Stimulated activated CD4-positive, alpha-beta T cell treated with anti-CD3 and anti-CD28 coated beads, Interleukin-12 subunit alpha, Interleukin-12 subunit beta, amount 100 ng/mL, for 48 hours (primary cell): ENCODE measurements at regions not wholly inside any gene's neighbourhood (a gene's known extent, or its start where the extent isn't known, plus 50 kb on each side); places are given as distances from the start of the nearest gene placed in this dataset.
"Not testable (repeated sequence)": the region's sequence is repeated elsewhere in the genome, so short reads cannot be mapped to it uniquely, and the experiment has no call there.

Source experiments
- DNase-seq, 3 donors: peaks; one replicate each; pipeline ENCODE4 v3.0.0-alpha.2; 2020; ENCODE audit warnings: low read depth in 2 of 3, low spot score in 1 of 3

GRCh38 chr3:16707260-16707659, 102.0 kb upstream of the DAZL start:
- no peak for DNase-seq

DNA sequence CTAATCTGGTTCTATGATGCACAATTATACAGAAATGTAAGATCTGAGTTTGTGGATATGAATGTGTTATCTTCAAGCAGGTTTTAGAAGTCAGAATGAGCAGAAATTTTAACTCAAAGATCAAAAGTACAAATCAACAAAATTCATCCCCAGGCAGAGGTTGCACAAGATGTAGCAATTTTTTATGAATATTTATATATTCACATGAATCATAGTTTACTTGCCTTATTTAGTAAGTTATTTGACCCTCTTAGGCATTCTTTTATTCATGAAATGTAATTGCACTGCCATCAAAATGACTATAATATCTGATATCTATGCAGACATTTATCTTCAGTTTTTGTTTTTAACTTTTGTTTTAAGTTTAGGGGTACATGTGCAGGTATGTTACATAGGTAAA, 103.1 kb upstream of the DAZL start:
- no peak for DNase-seq

- not testable (repeated sequence) for DNase-seq
These were observed 106.5 kb upstream of the DAZL start for GRCh38 chr3:16711691-16712090.

GRCh38 chr3:16715281-16715680, 110.1 kb upstream of the DAZL start:
- no peak for DNase-seq

- no peak for DNase-seq
These were observed 114.2 kb upstream of the DAZL start for GRCh38 chr3:16719426-16719825.

DNA sequence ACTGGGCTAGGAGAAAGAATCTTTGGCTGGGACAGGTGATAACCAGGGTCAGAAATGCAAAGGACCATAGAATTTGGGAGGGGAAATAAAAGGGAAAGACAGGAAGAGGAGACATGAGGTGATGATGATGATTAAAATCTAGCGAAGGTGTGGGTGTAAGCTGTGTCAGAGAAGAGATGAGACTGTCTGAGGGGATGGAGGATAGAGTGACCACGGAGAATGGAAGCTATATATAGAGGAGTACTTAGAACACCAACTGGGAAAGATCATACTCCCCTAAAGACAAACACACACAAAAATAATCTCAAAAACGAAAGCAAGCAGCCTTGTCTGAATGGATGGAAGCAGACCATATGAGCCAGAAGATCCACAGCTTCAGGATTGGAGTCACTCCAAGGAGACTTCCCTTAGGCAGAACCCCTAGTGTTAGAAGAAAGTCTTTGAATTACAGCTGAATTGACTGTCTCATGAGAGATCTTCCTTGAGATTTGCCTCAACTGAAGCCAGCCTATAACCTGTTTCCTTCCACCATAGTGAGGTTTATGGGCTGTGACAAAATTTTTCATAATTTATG, 115.2 kb upstream of the DAZL start:
- no peak for DNase-seq

DNA sequence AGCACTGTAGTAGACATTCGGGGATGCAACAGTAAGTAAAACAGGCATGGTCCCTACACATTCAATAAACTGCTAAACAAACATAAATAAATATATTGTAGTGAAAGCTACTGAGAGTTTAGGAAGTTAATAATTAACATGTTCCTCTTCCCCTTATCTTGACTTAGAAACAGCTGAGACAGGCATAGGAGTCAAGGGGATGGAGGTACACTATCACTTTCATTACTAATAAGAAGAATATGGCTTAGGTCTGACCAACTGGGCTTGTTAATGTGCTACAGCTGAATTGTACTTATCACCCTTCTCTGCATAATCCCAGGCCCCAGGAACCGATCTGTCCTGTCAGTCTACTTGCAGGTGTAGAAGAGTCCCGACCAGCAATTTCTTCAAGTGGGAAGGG, 116.3 kb upstream of the DAZL start:
- DNase-seq, result no peak

- DNase-seq, result no peak
These were observed 118.8 kb upstream of the DAZL start for GRCh38 chr3:16723978-16724377.

DNA sequence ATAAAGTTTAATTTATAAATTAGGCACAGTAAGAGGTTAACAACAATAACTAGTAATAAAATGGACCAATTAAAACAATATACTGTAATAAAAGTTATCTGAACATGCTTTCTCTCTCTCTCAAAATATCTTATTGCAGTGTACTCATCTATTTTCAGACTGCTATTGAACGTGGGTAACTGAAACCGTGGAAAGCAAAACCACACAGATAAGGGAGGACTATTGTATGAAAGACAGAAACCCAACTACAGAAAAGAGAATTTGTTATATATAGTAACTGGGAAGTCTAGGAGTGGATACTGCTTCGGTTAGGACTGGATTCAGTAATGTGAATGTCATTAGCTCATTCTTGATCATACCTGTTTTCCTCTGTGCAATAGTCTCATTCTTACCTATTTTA, 119.3 kb upstream of the DAZL start:
- DNase-seq, result no peak

DNA sequence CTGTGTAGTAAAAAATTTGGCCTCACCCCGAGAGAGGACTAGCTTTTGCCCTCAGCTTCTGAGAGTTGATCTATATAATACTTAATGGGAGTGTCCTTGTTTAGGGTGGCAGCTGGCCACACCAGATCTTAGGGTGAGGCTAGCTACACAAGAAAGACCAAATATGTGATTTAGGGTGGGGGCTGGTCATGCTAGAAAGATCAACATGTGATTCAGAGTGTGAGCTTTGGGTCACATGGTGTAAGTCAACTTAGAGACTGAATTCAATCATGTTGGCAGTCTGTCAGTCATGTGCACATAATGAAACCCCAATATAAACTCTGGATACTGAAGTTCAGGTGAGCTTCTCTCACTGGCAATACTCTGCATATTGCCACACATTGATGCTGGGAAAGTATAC, 120.7 kb upstream of the DAZL start:
- no peak for DNase-seq

- no peak for DNase-seq
These were observed 123.8 kb upstream of the DAZL start for GRCh38 chr3:16728770-16729745.

- no peak for DNase-seq
These were observed 133.2 kb upstream of the DAZL start for GRCh38 chr3:16738451-16738850.

GRCh38 chr3:16739541-16740105, 134.4 kb upstream of the DAZL start:
- DNase-seq, result no peak

GRCh38 chr3:16740515-16740914, 135.3 kb upstream of the DAZL start:
- DNase-seq, result no peak

DNA sequence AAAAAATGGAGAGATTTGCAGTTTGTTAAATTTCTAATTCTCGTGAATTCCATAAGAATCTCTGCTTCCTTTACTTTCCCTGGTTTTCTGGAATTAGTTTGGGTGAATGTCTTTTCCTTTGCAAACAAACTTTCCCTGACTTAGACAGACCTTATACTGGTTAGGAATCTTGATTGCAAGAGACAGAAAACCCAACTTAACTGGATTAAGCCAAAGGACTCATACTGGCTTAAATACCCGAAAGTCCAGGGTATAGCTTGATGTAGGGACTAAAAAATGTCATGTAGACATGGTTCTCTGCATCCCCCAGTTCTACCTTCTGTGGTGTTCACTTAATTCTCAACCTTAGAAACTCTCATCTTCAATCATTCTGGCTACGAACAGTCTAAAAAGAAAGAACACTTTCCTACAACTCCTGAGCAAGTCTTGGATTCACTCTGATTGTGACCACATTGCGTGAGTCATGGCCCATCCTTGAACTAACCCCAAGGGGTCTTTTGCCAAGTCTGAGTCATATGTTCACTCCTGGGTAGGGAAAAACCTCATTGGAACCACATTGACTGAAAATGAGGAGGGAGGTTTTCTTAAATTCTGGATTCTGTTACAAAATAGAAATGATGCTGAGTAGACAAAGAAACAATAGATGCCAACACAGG, 136.0 kb upstream of the DAZL start:
- DNase-seq, result peak; percentile 15 to 50 (median 23)

GRCh38 chr3:16741890-16742289, 136.7 kb upstream of the DAZL start:
- peak; percentile 3 to 32 (median 11) for DNase-seq

DNA sequence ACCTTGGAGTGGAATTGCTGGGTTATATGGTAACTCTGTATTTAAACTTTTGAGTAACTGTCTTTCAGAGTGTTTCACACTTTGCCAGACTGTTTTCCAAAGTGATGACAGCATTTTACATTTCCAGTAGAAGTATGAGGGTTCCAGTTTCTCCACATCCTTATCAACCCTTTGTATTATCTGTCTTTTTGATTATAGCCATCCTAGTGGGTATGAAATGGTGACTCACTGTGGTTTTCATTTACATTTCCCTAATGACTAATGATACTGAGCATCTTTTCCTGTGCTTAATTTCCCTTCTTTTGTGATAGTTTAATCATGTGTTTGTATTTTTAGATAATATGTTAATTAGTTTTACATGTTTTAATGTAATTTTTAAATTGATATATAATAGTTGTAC, 138.1 kb upstream of the DAZL start:
- no peak for DNase-seq

DNA sequence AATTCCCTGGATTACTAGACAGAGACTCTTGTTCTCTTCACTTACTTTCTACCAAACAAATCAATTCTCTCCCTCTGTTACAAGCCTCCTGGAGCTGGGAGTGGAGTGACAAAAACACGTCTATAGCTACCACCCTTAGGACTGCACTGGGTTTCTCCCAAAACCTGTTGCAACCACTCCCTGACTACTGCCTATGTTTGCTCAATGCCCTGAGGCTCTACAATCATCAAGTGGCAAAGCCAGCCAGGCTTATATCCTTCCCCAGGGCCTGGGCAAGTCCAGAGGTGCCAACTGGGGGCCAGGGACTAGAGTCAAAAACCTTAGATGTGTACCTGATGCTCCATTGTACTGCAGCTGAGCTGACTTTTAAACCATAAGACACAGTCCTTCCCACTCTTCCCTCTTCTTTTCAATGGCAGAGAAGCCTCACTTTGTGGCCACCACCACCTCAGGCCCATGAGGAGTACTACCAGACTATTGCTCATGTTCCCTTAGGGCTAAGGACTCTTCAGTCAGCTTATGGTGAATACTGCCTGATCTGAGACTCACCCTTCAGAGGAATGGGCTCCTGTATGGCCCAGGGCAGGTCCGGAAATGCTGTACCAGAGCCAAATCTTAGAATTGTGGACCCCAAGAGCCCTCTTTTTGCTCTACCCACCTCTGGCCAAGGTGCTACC, 125.4 kb upstream of the PLCL2 start:
- DNase-seq, result no peak

DNA sequence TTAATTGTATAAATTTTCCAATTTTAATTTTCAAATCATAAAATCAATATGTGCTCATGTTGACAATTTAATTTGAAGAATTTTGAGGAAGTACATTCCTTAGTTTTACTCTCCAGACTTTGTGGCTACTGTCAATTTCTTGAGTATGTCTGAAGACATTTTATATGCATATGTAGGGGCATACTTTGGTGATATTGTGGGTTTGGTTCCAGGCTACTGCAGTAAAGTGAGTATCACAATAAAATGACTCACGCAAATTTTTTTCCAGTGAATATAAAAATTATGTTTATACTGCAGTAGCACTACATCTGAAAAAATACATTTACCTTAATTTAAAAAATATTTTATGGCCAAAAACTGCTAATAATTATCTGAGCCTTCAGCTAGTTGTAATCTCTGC, 123.2 kb upstream of the PLCL2 start:
- no peak for DNase-seq

DNA sequence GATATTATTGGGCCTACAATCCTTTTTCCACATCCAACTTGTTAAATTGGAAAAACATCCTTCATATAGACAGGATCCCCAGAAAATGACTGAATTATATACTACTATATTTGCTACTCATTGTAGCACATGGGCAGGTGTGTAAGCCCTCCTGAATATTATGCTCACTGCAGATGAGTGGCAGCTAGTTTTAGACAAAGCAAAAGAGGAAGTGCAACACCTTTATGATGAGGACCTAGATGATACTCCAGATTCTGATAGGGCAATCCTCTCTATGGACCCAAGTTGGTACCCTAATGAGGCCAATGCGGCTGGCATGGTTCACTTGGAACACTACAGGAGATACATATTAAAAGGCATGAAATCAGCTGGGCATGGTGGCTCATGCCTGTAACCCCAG, 119.1 kb upstream of the PLCL2 start:
- no peak for DNase-seq

DNA sequence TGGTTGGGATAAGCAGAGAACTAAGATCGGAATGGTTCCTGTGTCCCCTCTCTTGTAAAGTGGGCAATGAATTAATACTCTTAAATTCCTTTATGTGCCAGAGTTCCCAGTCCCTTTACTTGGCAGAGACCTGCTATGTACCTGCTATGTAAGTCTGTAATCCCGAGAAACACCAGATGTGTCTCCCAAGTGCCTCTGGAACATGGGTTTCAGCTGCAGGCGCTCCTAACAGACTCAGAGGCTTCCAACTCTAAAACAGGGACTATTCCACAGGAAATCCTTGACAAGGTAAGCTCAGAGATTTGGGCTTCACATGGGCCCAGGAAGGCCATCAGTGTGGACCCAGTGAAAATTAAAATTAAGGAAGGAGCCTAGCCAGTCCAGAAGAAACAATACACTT, 117.7 kb upstream of the PLCL2 start:
- DNase-seq, result no peak
